ENCODE measurements at regions not wholly inside any gene's neighbourhood (a gene's known extent, or its start where the extent isn't known, plus 50 kb on each side); places are given as distances from the start of the nearest gene placed in this dataset.
"Not testable (repeated sequence)": the region's sequence is repeated elsewhere in the genome, so short reads cannot be mapped to it uniquely, and the experiment has no call there.

- peak in 6 of 56 donors; percentile 2 to 24 (median 14) for DNase-seq
These were observed 159.3 kb downstream of the TTC8 start for GRCh38 chr14:88983755-88984154.

- no peak for DNase-seq
These were observed 161.2 kb downstream of the TTC8 start for GRCh38 chr14:88985654-88986053.

GRCh38 chr14:88986146-88986841, 161.8 kb downstream of the TTC8 start:
- no peak for DNase-seq

- not testable (repeated sequence) for DNase-seq
These were observed 162.5 kb downstream of the TTC8 start for GRCh38 chr14:88986908-88987307.

DNA sequence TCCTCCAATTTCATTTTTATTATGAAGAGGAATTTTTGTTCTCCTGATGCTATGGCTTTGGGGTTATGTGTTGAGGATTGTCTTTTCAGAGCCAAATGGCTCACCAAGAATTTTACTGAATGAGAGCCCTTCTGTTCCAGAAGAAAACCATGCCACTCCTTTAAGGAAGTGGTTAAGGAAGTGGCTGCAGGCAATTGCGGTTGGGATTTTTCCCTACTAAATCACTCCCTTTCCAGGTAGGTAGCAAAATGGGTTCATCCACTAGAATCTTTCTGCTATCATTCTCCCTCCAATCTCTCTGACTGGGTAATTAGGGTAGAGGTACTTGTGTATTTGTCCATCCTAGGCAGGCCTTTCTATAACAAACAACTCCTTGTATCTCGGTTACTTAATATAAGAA, 163.1 kb downstream of the TTC8 start:
- DNase-seq = no peak

- DNase-seq = no peak
These were observed 165.5 kb downstream of the TTC8 start for GRCh38 chr14:88989911-88990310.

- no peak for DNase-seq
These were observed 166.4 kb downstream of the TTC8 start for GRCh38 chr14:88990856-88991255.

GRCh38 chr14:88992011-88992410, 167.6 kb downstream of the TTC8 start:
- no peak for DNase-seq

DNA sequence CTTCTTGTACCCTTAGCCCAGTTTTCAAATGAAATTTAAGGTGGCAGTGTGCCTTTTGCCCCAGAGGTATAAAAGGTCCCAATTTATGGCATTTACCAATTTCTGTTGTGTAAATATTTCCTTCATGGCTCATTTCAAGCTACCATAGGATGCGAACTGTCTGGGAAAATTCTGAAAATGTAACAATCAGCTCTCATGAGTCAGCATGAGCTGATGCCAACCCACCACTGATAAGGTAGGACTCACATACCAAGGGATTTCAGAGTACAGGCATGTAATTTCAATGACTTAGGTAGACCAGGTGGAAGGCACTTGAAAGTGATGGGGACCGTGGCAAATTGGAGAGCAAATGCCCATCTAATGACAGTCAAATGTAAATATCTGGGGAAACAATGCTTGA, 169.5 kb downstream of the TTC8 start:
- DNase-seq = no peak

DNA sequence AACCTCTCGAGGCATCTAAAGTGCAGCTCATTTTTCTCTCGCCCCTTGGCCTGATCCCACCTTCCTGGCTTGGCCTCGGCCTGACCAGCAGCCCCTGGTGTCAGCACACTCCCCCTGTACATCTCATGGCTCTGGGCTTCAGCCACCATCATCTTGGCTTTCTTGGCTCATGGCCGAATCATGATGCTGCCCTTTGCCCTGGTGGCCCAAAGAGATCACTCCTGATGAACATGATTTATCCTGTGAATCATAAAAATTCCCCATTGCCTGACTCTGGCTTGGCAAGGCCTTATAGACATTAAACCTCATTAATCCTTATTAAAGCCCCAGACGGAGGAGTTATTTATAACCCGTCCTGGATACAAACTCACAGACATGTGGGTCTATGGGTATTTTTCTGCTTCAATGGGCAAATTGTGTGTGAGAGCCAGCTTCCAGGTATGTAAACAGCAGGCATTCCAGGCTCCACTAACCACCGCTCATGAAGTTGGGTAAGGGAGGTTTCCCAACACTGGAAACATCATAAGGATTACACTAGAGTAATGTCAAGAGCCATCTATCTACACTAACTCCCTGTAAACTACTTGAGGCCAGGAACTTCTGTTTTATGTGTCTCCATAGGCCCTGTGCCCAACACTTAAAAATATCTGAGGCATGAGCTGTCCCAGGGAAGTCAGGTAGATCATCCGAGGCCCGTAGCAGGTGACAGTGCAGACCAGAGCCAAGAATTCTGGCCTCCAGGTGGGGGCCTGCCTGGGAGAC, 171.2 kb downstream of the TTC8 start:
- DNase-seq = no peak

DNA sequence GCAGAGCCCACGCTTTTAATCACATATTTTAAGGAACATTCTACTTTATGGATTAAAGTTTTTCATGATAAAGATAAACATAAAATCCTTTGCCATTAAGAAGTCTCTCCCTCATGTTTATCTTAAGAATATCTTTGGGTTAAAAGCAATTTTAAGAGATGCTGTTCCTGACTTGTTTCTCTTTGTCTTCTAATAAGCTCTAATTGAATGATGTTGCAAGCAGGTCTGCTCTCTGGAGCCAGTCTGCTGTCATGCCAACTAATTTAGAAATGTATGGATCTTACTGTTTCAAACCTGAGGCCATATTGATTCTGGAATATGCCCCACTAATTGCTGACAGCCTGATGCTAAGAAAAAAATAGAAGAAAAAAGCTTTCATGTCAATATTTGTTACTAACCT, 173.6 kb downstream of the TTC8 start:
- DNase-seq = no peak

DNA sequence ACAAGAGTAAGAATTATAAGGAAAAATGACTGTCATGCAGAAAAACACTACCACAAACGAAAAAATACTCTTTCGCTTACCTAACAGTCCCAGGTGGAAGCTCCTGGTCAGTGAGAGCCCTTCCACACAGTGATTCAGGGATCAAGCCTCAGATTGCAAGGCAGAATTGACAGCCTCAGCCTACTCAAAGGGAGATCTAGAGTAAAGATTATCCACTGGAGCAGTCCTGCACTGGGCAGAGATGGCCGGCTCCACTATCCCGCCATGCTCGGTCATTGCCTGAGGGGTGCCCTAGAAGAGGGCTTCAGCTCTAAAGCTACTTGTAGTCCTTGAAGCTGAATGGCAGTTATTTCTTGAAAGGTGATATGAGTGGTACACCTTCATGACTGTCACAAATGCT, 174.7 kb downstream of the TTC8 start:
- no peak for DNase-seq

- no peak for DNase-seq
These were observed 175.8 kb downstream of the TTC8 start for GRCh38 chr14:89000007-89000942.

DNA sequence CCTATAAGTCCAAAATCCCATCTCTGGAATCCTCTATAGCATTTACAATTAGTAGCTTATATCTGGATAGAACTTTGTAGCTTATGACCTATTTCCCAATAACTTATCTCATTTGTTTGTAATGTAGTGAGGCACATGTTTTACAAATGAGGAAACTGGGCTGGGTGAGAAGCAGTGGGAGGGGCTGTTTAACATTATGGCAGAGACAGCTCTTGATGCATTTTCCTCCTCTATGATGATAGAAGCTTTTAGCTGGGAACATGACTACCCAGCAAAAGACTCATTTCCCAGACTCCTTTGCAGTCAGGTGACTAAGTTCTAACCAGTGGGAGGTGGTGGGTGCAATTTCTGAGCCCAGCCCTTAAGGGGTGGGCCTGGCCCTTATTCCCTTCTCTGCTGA, 179.7 kb downstream of the TTC8 start:
- no peak for DNase-seq

- no peak for DNase-seq
These were observed 183.5 kb downstream of the TTC8 start for GRCh38 chr14:89007906-89008305.

DNA sequence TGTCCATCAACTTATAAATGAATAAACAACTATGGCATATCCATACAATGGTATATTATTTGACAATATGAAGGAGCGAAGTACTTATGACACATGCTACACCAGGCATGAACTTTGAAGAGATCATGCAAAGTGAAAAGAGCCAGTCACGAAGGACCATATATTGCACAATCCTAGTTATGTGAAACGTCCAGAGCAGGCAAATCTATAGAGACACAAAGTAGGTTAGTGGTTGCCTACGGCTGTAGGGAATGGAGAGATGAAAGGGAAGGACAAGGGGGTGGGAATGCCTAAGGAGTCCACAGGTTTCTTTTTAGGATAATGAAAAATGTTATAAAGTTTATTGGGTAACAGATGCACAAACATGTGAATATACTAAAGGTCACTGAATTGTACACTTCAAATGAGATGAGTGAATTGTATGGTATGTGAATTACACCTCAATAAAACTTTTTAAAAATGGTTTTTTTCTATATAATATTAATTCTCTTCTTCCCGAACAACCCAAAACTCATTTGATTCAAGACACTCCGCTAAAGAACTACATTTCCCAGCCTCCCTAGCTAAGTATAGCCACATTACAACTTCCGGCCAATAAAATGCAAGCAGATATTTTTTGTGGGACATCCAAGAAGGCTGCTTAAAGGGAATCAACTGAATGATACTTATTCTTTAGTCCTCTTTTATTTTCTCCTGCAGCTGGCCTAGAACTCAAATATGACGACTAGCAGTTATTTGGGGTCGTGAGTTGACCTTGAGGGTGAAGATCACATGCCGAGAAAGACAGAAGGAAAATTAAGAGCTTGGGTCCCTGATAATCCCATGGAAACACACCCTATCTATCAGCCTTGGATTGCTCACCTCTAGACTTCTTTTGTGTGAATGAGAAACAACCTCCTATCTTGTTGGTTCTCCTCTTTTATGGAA, 187.2 kb downstream of the TTC8 start:
- no peak for DNase-seq

DNA sequence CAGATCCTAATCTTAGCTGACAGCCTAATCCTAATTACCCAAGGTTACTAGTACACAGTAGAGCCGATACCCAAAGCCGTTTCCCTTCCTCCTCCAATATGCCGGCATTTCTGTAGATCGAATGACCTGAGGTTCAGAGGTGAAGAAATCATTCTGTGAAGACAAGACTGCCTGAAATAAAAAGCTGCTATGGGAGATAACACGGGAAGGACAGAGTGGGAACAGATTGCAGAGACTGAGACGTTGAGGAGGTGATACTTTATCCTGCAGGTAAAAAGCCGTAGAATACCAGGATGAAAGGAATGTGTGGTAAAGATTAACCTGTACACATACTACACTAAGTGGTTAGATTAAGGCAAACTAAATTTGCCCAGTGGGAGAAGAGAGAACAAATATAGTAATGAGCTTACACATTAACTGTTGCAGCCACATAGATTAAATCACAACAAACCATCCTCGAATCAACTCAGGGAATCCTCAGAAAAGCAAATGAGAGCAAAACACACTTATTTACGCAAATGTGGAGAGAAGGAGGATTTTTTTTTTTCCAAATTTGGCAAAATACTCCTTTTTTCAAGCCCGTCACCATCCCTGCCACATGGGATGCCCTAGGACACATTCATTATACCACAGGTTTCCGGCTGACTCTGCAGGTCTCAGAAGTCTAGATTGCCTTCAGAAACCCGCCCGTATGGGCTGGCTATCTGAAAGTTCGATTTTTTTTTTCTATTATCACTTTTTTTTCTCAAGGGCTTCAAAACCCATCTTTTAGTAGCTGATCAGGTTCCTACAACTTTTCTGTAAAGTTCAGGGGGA, 188.0 kb downstream of the TTC8 start:
- DNase-seq = no peak

GRCh38 chr14:89013098-89013504, 188.7 kb downstream of the TTC8 start:
- DNase-seq = no peak

DNA sequence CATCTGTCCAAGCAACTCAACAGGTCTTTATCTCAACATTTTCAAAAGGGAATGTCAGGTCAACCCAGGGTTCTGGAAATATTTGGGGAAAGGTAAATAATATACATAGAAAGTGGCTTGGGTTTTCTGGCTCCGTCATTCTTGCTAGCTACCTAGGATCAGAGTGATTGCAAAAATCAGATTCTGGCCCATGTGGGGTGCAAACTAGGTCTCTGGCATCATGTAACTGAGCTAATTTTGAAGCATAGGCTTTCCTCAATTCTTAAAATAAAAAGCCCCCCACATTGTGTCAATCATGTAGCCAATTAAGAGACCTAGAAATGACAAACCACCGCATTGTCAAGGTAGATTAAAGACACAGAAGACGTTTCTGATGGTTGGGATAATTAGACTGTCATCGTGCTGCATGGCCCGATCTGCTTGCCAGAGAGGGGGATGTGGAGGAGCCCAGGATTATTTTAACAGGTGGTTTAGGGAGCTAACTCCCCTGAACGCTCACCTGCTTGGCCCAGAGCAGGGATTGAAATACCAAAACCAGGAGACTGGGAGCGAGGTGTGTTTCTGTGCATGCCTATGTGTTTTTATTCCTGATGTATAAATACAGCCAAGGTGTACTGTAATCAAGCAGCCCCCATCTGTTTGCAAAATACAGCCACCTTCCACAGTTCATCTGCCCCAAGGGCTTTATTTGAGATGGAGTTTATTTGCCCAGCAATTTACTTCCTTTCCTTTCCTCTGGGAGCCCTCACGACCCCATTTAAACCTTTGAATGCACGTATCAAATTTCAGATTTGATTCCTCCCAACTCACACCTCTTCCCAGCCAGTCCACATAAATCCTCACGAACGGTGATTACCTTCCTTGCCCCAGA, 189.5 kb downstream of the TTC8 start:
- DNase-seq = peak in 1 of 56 donors; percentile 12

Data from nucleus accumbens (tissue), 56 donors.